Ovary (tissue), 7 donors: ENCODE measurements at regions not wholly inside any gene's neighbourhood (a gene's known extent, or its start where the extent isn't known, plus 50 kb on each side); places are given as distances from the start of the nearest gene placed in this dataset.

Experiments
- DNase-seq, 5 donors: peaks; one replicate each; pipeline ENCODE4 v3.0.0-alpha.2; 2019 to 2020
- H3K27ac ChIP-seq, 2 donors: fragments of 200-600 bp; one replicate each; pipeline versions ENCODE4 v1.5.1 to v1.8.0; 2019 to 2022
- H3K27me3 ChIP-seq: fragments of 200-600 bp; one replicate; pipeline ENCODE4 v1.8.0; 2022
- H3K36me3 ChIP-seq: fragments of 200-600 bp; sonication (generic); one replicate; pipeline ENCODE4 v1.5.1; 2019
- H3K4me1 ChIP-seq: one replicate; pipeline ENCODE4 v1.8.1; 2013; ENCODE audit warnings: mild to moderate bottlenecking, moderate library complexity; ENCODE audit not compliant: insufficient read depth
- H3K4me3 ChIP-seq: fragments of 200-600 bp; sonication (generic); one replicate; pipeline ENCODE4 v1.5.1; 2017
- H3K9me3 ChIP-seq, 2 donors: fragments of 200-600 bp in 1 of 2; sonication (generic) in 1 of 2; one replicate each; pipeline versions ENCODE4 v1.5.1 to v1.8.1; 2013 to 2019; ENCODE audit warnings: mild to moderate bottlenecking in 1 of 2, moderate library complexity in 1 of 2
- CTCF ChIP-seq, 3 donors: fragments of 450-650 bp in 2 of 3; fragments of 200-600 bp in 1 of 3; IDR thresholded peaks; one replicate each; pipeline versions ENCODE4 v1.5.1 to v1.8.0; 2016 to 2022; ENCODE audit warnings: antibody characterized with exemption in 3 of 3, mild to moderate bottlenecking in 1 of 3
- EP300 ChIP-seq: sonication (generic); formaldehyde crosslinking; IDR thresholded peaks from one replicate; pipeline ENCODE4 v1.6.1; 2017; ENCODE audit warnings: antibody characterized with exemption
- POLR2A ChIP-seq: fragments of 450-650 bp; IDR thresholded peaks from one replicate; pipeline ENCODE4 v1.6.1; 2017; ENCODE audit warnings: antibody characterized with exemption, mild to moderate bottlenecking, moderate library complexity
- WGBS, 3 donors: extraction: QIAGEN DNeasy Blood & Tissue Kit in 1 of 3; methylation state at CpG; one replicate each; pipeline versions ENCODE4 v1.1.5 to v1.1.7; 2013 to 2017; 5-methylcytosine and 5-hydroxymethylcytosine counted together
- intact Hi-C, 4 donors: fragments of 100-400 bp; cut with DNase I; formaldehyde crosslinking; loops; one replicate each; pipeline versions ENCODE4 v1.11.0 to v1.15.1; 2022 to 2023
- donor health status: DM: no; HTN: no; CAD: no; lungs with moderate emphysema.
- donor health status: DM: no; HTN: no; CAD: no.
- donor health status: Bipolar disorder and iron deficiency.
- donor health status: DM: no; HTN: no; CAD: no.
- donor health status: DM: yes; HTN: yes; CAD: no.

- no peaks in the 10 kb centered on the region for H3K9me3 ChIP-seq
- no peaks in the 10 kb centered on the region for H3K36me3 ChIP-seq
- no peak overlapping the region for H3K27ac ChIP-seq
- WGBS, 3 donors: 93 to 94% (median 94%) methylated on average over 3 of the region's 3 CpGs
- H3K27me3 ChIP-seq: no peaks in the 10 kb centered on the region
- TF ChIP-seq POLR2A: no peak
- H3K4me3 ChIP-seq: no peak overlapping the region
- intact Hi-C loops: no loop called here
- no peak for DNase-seq
- no peaks in the 10 kb centered on the region for H3K4me1 ChIP-seq
Observed at GRCh38 chr1:212215910-212216309, 69.3 kb upstream of the PPP2R5A start.

GRCh38 chr1:212217633-212218032, 67.6 kb upstream of the PPP2R5A start:
- H3K27me3 ChIP-seq: no peaks in the 10 kb centered on the region
- intact Hi-C loops: no loop called here
- no peak for DNase-seq
- H3K4me1 ChIP-seq: no peaks in the 10 kb centered on the region
- H3K4me3 ChIP-seq: no peak overlapping the region
- no peaks in the 10 kb centered on the region for H3K9me3 ChIP-seq
- H3K36me3 ChIP-seq: no peaks in the 10 kb centered on the region
- no peak for TF ChIP-seq CTCF (IDR thresholded peaks at IDR 0.05)
- no peak for TF ChIP-seq EP300
- no peak for TF ChIP-seq POLR2A
- no peak overlapping the region for H3K27ac ChIP-seq
- 85 to 89% (median 89%) methylated on average over 3 of the region's 3 CpGs for WGBS, 3 donors

GRCh38 chr1:212218065-212218464, 67.1 kb upstream of the PPP2R5A start:
- intact Hi-C loops: no loop called here
- Histone ChIP-seq H3K27ac (no peak overlapping the region), H3K36me3 (no peaks in the 10 kb centered on the region), H3K27me3 (no peaks in the 10 kb centered on the region), H3K9me3 (no peaks in the 10 kb centered on the region), H3K4me1 (no peaks in the 10 kb centered on the region), H3K4me3 (no peak overlapping the region)
- 68 to 92% (median 83%) methylated on average over 4 of the region's 4 CpGs for WGBS, 3 donors
- no peak for DNase-seq
- TF ChIP-seq POLR2A: no peak
- TF ChIP-seq CTCF (IDR thresholded peaks at IDR 0.05): no peak
- no peak for TF ChIP-seq EP300

- 10 to 17% (median 16%) methylated on average over 2 of the region's 2 CpGs for whole genome bisulfite sequencing, 3 donors
- H3K9me3 ChIP-seq: no peaks in the 10 kb centered on the region
- TF ChIP-seq EP300 (no peak), POLR2A (no peak), CTCF (IDR thresholded peaks at IDR 0.05) (no peak)
- no peaks in the 10 kb centered on the region for H3K36me3 ChIP-seq
- no peaks in the 10 kb centered on the region for H3K27me3 ChIP-seq
- intact Hi-C loops: no loop called here
- H3K27ac ChIP-seq: no peak overlapping the region
- no peak for DNase-seq
- H3K4me1 ChIP-seq: no peaks in the 10 kb centered on the region
- H3K4me3 ChIP-seq: no peak overlapping the region
Observed at GRCh38 chr1:212218911-212219310, 66.3 kb upstream of the PPP2R5A start.

GRCh38 chr1:212219679-212220463, 65.3 kb upstream of the PPP2R5A start:
- H3K27ac ChIP-seq: no peak overlapping the region

More at GRCh38 chr1:212219679-212220463, 65.3 kb upstream of the PPP2R5A start:
- Histone ChIP-seq H3K9me3 (no peaks in the 10 kb centered on the region), H3K4me3 (no peak overlapping the region), H3K36me3 (no peaks in the 10 kb centered on the region), H3K27me3 (no peaks in the 10 kb centered on the region), H3K4me1 (no peaks in the 10 kb centered on the region)
- TF ChIP-seq EP300 (no peak), CTCF (IDR thresholded peaks at IDR 0.05) (no peak), POLR2A (no peak)
- 72 to 75% (median 72%) methylated on average over 8 of the region's 8 CpGs for WGBS, 3 donors
- intact Hi-C loops: no loop called here
- no peak for DNase-seq
